ENCODE measurements at regions not wholly inside any gene's neighbourhood (a gene's known extent, or its start where the extent isn't known, plus 50 kb on each side); places are given as distances from the start of the nearest gene placed in this dataset.

DNA sequence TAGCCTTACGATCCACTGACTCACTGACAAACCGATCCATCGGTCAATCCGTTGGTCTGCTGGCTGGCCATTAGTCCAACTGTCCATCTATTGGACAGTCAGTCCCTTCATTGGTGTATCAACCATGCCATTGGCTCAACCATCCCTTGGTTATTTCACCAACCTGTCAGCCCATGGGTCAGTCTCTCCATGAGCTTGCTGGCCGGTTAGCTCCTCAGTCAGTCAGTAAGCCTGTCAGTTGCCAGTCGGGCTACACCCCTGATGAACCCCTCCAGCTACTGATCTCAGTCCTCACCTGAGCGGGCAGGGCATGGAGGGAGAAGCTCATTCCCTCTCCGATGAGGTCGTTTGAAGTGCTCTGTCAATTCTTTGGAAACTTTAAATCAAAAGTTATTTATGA is 166.5 kb downstream of the FGF18 start:
- no peak for TF ChIP-seq EP300 (IDR thresholded peaks at IDR 0.05)
- TF ChIP-seq, protein P1, sequence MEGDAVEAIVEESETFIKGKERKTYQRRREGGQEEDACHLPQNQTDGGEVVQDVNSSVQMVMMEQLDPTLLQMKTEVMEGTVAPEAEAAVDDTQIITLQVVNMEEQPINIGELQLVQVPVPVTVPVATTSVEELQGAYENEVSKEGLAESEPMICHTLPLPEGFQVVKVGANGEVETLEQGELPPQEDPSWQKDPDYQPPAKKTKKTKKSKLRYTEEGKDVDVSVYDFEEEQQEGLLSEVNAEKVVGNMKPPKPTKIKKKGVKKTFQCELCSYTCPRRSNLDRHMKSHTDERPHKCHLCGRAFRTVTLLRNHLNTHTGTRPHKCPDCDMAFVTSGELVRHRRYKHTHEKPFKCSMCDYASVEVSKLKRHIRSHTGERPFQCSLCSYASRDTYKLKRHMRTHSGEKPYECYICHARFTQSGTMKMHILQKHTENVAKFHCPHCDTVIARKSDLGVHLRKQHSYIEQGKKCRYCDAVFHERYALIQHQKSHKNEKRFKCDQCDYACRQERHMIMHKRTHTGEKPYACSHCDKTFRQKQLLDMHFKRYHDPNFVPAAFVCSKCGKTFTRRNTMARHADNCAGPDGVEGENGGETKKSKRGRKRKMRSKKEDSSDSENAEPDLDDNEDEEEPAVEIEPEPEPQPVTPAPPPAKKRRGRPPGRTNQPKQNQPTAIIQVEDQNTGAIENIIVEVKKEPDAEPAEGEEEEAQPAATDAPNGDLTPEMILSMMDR (IDR thresholded peaks at IDR 0.05), result no peak
